Uterus (tissue), 3 donors: ENCODE measurements at regions not wholly inside any gene's neighbourhood (a gene's known extent, or its start where the extent isn't known, plus 50 kb on each side); places are given as distances from the start of the nearest gene placed in this dataset.

Source experiments
- DNase-seq, 2 donors: peaks; one replicate each; pipeline ENCODE4 v3.0.0-alpha.2; 2019 to 2020
- H3K27ac ChIP-seq, 2 donors: fragments of 200-600 bp; sonication (generic); 1 replicate in 1 of 2; 2 replicates in 1 of 2; pipeline ENCODE4 v1.5.1; 2016 to 2018
- H3K27me3 ChIP-seq, 2 donors: fragments of 200-600 bp; sonication (generic); one replicate each; pipeline ENCODE4 v1.5.1; 2018 to 2019; ENCODE audit warnings: control low read depth in 1 of 2
- H3K36me3 ChIP-seq, 2 donors: fragments of 200-600 bp; sonication (generic); one replicate each; pipeline ENCODE4 v1.5.1; 2019; ENCODE audit warnings: control low read depth in 1 of 2
- H3K4me1 ChIP-seq, 2 donors: fragments of 200-600 bp; sonication (generic); one replicate each; pipeline ENCODE4 v1.5.1; 2018 to 2019; ENCODE audit warnings: control low read depth in 1 of 2
- H3K4me3 ChIP-seq, 2 donors: fragments of 200-600 bp; sonication (generic); 1 replicate in 1 of 2; 2 replicates in 1 of 2; pipeline ENCODE4 v1.5.1; 2018 to 2019; ENCODE audit warnings: mild to moderate bottlenecking in 1 of 2
- H3K9me3 ChIP-seq, 2 donors: fragments of 200-600 bp; sonication (generic); one replicate each; pipeline ENCODE4 v1.5.1; 2019; ENCODE audit warnings: control low read depth in 1 of 2
- POLR2A ChIP-seq, 2 donors: fragments of 450-650 bp; IDR thresholded peaks; one replicate each; pipeline ENCODE4 v1.6.1; 2016; ENCODE audit warnings: antibody characterized with exemption in 2 of 2, mild to moderate bottlenecking in 1 of 2, moderate library complexity in 1 of 2
- intact Hi-C: fragments of 100-400 bp; cut with DNase I; formaldehyde crosslinking; loops from one replicate; pipeline ENCODE4 v1.15.1; 2023; ENCODE audit warnings: low total_unique reads
- TF ChIP-seq, protein P1 (sequence below), 4 experiments: fragments of 200-600 bp in 2 of 4; fragments of 450-650 bp in 2 of 4; sonication (generic) in 2 of 4; IDR thresholded peaks; one replicate each; pipeline ENCODE4 v1.5.1; 2016 to 2019; ENCODE audit warnings: antibody characterized with exemption in 4 of 4, mild to moderate bottlenecking in 2 of 4, moderate library complexity in 1 of 4
- donor health status: DM: yes; HTN: yes; CAD: no.

DNA sequence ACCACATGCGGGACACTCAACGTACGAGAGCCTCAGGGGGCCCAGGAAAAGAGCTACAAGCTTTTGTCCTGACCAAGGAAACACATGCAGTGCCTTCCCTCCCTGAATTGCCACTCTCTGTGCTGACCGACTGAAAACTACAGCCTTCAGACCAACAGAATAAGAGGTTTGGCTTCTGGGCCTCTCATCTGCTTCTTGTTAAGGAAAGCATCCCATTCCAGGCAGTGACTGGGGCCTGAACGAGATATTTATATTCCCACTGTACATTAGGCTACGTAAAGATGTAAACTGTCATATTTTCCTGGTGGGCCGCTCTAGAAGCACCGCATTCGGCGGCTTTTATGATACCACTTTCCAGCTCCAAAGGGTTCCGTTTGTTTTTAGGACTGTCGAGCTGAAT lies 208.9 kb upstream of the TPM1 start:
- no peaks in the 10 kb centered on the region for H3K4me1 ChIP-seq
- H3K9me3 ChIP-seq: no peaks in the 10 kb centered on the region
- H3K27me3 ChIP-seq: no peaks in the 10 kb centered on the region
- H3K27ac ChIP-seq: no peak overlapping the region
- TF ChIP-seq POLR2A (IDR thresholded peaks at IDR 0.05): no peak
- TF ChIP-seq, protein P1, sequence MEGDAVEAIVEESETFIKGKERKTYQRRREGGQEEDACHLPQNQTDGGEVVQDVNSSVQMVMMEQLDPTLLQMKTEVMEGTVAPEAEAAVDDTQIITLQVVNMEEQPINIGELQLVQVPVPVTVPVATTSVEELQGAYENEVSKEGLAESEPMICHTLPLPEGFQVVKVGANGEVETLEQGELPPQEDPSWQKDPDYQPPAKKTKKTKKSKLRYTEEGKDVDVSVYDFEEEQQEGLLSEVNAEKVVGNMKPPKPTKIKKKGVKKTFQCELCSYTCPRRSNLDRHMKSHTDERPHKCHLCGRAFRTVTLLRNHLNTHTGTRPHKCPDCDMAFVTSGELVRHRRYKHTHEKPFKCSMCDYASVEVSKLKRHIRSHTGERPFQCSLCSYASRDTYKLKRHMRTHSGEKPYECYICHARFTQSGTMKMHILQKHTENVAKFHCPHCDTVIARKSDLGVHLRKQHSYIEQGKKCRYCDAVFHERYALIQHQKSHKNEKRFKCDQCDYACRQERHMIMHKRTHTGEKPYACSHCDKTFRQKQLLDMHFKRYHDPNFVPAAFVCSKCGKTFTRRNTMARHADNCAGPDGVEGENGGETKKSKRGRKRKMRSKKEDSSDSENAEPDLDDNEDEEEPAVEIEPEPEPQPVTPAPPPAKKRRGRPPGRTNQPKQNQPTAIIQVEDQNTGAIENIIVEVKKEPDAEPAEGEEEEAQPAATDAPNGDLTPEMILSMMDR (IDR thresholded peaks at IDR 0.05): no peak
- no peaks in the 10 kb centered on the region for H3K36me3 ChIP-seq
- H3K4me3 ChIP-seq: no peak overlapping the region
- no peak for DNase-seq
- intact Hi-C loops: no loop called here

DNA sequence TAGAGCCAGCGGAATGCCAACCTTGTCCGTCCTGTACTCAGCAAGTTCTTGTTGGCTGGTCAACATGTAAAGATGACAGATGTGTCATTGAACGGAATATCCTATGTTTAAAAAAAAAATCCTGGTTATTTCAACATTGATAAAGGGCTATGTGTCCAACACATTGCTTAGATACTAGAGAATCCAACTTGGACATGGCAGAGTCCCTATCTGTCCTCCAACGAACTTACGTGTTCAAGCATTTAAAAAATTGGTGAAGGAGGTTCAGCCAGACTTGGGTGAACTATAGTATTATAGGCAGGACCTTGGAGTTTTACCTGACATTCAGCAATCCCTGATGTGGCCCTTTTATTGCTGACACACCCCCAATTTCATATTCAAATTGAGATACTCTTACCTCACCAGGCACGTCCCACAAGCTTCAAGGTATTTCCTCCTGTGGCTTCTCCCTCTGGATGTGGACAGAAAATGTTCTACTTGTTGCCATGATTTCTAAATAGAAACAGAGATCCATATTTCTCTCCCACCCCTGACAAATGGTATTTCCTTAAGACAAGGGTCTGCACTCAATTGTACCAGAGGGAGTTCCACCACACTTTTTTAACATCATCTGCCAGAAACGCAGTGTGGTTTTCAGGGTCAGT lies 207.7 kb upstream of the TPM1 start:
- TF ChIP-seq POLR2A (IDR thresholded peaks at IDR 0.05): no peak
- TF ChIP-seq, protein P1 (IDR thresholded peaks at IDR 0.05): no peak
- no peak for DNase-seq
- Histone ChIP-seq H3K4me3 (no peak overlapping the region), H3K27me3 (no peaks in the 10 kb centered on the region), H3K27ac (no peak overlapping the region), H3K9me3 (no peaks in the 10 kb centered on the region), H3K36me3 (no peaks in the 10 kb centered on the region), H3K4me1 (no peaks in the 10 kb centered on the region)
- intact Hi-C loops: no loop called here

DNA sequence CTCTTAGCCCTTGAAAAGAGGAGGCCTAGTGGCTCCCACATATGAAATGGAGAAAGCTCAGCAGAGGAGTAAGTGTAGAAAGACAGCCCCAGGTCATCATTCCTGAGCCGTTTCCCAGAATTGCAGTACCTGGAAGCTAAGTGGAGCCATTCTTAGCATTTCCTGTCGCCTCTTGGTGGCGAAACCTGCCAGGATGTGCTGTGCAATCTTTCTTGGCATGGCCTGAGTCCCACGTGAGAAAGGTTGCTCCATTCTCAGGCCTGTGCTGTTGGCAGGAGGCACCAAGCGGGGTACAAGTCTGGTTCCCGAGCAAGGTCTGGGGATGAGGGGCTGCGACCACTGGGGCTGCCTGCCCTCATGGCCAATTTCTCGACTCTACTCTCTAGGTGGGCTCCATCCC lies 207.2 kb upstream of the TPM1 start:
- no peaks in the 10 kb centered on the region for H3K9me3 ChIP-seq
- H3K27ac ChIP-seq: no peak overlapping the region
- H3K4me3 ChIP-seq: no peak overlapping the region
- TF ChIP-seq, protein P1 (IDR thresholded peaks at IDR 0.05): no peak
- TF ChIP-seq POLR2A (IDR thresholded peaks at IDR 0.05): no peak
- DNase-seq: no peak
- intact Hi-C loops: no loop called here
- no peaks in the 10 kb centered on the region for H3K36me3 ChIP-seq
- no peaks in the 10 kb centered on the region for H3K27me3 ChIP-seq
- H3K4me1 ChIP-seq: no peaks in the 10 kb centered on the region

DNA sequence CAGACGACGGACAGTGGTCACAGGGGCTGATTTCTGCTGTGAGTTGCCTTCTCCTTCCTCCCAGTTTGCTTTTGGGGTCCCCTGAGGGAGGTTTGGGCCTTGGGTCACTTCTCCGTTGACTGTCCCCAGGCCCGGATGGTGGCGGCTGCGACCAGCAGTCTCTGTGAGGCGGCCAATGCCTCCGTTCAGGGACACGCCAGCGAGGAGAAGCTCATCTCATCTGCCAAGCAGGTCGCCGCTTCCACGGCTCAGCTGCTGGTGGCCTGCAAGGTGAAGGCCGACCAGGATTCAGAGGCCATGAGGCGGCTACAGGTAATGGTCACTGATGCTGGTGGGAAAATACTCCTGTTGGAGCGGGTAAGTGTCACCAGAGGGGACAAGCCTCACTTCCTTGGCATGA lies 206.8 kb upstream of the TPM1 start:
- DNase-seq: no peak
- no peaks in the 10 kb centered on the region for H3K27me3 ChIP-seq
- no peak for TF ChIP-seq POLR2A (IDR thresholded peaks at IDR 0.05)
- TF ChIP-seq, protein P1 (IDR thresholded peaks at IDR 0.05): no peak
- intact Hi-C loops: no loop called here
- no peaks in the 10 kb centered on the region for H3K9me3 ChIP-seq
- no peaks in the 10 kb centered on the region for H3K36me3 ChIP-seq
- H3K27ac ChIP-seq: no peak overlapping the region
- no peaks in the 10 kb centered on the region for H3K4me1 ChIP-seq
- H3K4me3 ChIP-seq: no peak overlapping the region

DNA sequence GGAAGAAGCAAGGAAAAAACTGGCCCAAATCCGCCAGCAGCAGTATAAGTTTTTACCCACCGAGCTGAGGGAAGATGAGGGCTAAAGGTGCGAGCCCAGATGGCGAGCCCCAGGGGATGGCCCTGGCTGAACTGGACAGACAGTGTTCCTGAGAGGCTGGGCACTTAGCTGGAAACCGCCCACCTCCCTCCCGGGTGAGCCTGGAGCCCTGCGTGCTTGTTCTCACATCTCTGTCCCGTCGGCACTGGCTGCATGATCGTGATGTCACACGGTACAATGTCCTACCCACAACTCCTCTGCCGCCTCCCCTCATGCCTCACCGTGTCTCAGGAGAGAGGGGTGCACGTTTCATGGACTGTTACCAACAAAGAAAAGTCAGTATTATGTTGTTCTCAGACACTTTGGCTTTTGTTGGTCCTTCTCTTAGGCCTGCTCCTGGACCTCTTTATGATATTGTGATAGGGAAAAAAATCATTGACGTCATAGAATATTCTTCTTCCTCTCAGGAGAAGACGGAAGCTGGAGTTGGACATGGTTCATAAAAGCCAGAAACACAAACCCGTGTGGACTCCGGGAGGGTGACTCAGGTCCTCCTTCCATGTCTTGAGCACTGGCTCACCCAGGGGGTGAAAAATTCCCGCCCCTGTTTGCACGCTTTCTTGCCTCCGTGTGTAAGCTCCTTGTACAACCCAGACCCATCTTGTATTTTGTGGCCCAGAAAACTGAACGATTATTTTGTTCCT lies 201.8 kb upstream of the TPM1 start:
- Histone ChIP-seq H3K27ac (no peak overlapping the region), H3K4me1 (no peaks in the 10 kb centered on the region), H3K4me3 (no peak overlapping the region), H3K27me3 (no peaks in the 10 kb centered on the region), H3K9me3 (no peaks in the 10 kb centered on the region), H3K36me3 (no peaks in the 10 kb centered on the region)
- intact Hi-C loops: no loop called here
- DNase-seq: no peak
- TF ChIP-seq POLR2A (IDR thresholded peaks at IDR 0.05): no peak
- TF ChIP-seq, protein P1 (IDR thresholded peaks at IDR 0.05): no peak
